Activated CD4-positive, alpha-beta T cell treated with anti-CD3 and anti-CD28 coated beads for 24 hours (primary cell): ENCODE measurements at regions not wholly inside any gene's neighbourhood (a gene's known extent, or its start where the extent isn't known, plus 50 kb on each side); places are given as distances from the start of the nearest gene placed in this dataset.

Experiments used
- DNase-seq, 2 donors: peaks; one replicate each; pipeline ENCODE4 v3.0.0-alpha.2; 2020; ENCODE audit warnings: low read depth in 2 of 2

GRCh38 chr6:120632975-120633374 is 701.3 kb downstream of the TBC1D32 start:
- no peak for DNase-seq

- DNase-seq = no peak
Observed at GRCh38 chr6:120627612-120628011, 706.7 kb downstream of the TBC1D32 start.

DNA sequence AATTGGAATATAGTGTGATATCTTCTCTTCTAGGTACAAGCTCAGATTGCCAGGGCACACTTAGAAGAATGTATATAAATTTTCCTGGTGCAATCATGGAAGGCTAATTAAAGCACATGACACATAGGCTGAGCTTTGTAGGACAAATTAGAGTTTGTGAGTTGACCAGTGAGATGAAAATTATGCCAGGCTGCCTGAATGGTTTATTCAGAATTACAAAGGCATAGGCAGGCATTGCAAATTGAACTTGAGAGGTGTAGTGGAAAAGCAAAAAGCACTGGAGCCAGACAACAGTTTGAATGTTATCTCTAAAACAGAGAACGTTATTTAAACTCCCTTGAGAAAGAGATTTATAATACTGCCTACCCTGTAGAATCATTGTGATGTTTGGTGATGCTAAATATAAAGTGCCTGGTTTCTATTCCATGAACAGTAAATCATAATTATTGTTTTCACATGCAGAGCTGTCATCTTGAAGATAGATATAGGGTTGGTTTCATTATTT is 712.1 kb downstream of the TBC1D32 start:
- no peak for DNase-seq

GRCh38 chr6:120620900-120621299 is 713.4 kb downstream of the TBC1D32 start:
- DNase-seq = no peak

- no peak for DNase-seq
Observed at GRCh38 chr6:120615238-120615637, 719.0 kb downstream of the TBC1D32 start.

GRCh38 chr6:120614723-120615122 is 719.6 kb downstream of the TBC1D32 start:
- DNase-seq = no peak

DNA sequence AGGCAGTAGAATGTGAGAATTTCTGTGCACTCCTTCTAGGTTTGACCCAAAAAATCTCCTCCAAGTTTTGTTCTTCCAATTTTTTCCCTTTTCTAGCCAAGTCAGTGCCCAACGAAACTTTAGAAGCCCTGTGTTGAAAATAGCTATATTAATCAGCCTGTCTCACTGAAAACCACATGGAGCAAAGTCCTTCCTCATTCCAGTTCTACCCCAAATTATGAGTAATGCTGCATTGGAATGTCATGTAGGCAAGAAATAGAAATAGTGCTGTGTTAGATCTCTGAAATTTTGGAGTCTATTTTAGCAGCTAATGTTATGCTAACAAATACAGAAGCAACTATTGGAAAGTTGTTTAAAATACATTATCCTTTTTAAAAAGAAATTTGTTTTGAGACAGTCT is 725.5 kb downstream of the TBC1D32 start:
- DNase-seq = no peak

DNA sequence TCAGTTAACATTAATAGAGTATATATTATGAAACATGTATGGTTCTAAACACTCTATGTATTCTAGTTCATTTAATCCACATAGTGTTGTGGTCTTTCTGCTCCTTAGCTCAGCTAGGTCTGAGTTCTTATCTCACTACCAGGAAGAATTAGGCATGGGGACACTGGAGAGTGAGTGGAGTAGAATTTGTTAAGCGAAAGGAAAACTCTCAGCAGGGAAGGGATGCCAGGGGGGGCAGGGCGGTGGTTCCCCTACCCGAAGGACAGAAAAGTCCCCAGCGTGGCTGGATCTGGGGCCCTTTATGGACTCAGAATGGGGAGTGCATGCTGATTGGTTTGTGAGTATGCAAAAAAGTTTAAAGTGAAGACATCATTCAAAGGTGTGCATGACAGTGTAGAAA is 727.5 kb downstream of the TBC1D32 start:
- no peak for DNase-seq

GRCh38 chr6:120604510-120604909 is 729.8 kb downstream of the TBC1D32 start:
- DNase-seq = no peak

DNA sequence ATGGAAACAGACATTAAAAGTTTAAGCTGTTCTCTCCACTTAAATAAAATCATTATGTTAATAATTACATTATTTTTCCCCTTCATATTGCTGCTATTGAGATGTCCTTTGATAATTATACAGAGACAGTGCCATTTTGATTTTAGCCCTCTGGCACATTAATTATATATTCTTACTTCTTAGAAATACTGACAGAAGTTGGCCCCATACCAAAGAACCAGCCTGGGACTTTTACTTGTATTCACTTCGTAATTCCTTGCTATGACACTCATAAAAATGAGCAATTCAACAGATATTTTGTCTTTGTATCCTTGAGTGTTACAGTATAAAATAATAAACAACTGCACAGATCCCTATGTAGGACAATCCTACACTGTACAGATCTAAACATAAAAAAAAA is 743.7 kb downstream of the TBC1D32 start:
- no peak for DNase-seq

- no peak for DNase-seq
Observed at GRCh38 chr6:120588424-120588823, 745.9 kb downstream of the TBC1D32 start.

DNA sequence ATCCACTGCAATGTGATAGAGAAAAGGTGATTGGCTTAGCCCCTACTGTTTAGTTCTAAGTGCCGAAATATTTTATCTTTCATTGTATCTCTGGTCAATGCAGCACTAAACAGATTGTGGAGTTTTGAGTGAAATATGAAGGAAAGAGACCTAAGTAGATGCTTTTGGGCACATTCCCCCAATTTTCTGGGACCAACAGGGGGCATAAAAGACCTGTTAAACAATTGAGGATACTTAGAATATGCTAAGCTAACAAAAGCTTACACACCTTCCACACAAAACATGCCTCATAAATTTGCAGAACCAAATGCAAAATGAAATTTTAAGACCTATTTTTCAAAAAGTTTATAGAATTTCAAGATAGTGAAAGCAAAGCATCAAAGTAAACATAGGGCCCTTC is 746.9 kb downstream of the TBC1D32 start:
- no peak for DNase-seq

- DNase-seq = no peak
Observed at GRCh38 chr6:120584111-120584760, 750.0 kb downstream of the TBC1D32 start.

GRCh38 chr6:120576061-120576460 is 758.2 kb downstream of the TBC1D32 start:
- DNase-seq = no peak

- DNase-seq = no peak
Observed at GRCh38 chr6:120569714-120570113, 764.6 kb downstream of the TBC1D32 start.

DNA sequence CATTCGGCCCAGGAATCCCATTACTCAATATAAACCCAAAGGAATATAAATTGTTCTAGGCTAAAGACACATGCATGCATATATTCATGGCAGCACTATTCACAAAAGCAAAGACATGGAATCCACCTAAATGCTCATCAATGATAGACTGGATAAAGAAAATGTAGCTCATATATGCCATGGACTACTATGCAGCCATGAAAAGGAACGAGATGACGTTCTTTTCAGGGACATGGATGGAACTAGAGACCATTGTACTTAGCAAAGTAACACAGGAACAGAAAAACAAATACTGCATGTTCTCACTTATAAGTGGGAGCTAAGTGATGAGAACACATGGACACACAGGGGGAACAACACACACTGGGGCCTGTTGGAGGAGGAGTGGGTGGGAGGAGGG is 769.5 kb downstream of the TBC1D32 start:
- no peak for DNase-seq

DNA sequence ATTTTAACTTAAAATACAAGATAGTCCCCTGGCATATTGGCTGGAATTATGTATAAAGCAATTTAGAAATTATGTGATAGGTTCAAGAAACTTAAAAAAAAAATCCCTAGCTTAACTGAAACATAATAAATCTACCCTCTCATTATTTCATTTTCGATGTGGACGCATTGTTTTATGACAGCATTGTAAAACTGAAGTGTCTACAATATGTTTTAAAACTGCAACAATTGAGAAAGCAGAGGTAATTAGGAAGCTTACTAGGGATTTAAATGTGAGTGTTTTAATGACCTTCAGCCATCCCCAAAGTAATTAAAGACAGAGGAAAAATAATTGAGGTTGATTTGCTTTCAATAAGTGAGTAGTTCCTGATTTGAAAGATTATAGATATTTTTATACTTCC is 776.0 kb downstream of the TBC1D32 start:
- DNase-seq = no peak

GRCh38 chr6:120557554-120557953 is 776.7 kb downstream of the TBC1D32 start:
- no peak for DNase-seq

DNA sequence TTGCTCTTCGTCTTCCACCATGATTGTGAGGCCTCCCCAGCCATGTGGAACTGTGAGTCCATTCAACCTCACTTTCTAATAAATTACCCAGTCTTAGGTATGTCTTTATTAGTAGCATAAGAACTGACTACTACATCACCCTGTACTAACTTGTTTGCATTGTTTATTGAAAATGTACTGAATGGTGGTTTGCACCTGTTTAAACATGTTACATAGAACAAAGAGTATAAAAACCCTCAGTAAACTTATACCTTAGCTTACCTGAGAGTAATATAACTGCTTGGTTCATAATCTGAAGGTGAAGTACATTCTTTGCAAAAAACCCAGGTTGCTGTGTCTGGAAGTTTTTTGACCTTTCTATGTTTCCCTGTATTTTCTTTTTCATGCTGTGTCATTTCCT is 777.8 kb downstream of the TBC1D32 start:
- DNase-seq = no peak

DNA sequence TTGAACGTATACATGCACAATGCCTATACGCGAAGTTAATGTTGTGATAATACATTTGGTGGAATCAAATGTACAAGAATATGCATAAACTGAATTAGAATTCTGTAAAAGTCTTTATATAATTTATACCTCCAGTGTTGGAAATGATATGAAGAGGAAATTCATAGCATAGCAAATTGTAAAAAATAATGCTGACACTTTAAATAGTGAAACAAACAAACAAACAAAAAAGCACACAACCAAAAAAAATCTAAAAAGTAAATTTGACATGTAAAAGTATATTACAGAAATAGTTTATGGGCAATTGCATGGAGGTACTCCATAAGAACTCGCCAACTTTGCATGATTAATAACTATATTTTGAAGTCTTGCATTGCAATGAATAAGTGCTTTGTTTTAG is 780.9 kb downstream of the TBC1D32 start:
- DNase-seq = no peak

GRCh38 chr6:120545353-120545752 is 788.9 kb downstream of the TBC1D32 start:
- no peak for DNase-seq

- no peak for DNase-seq
Observed at GRCh38 chr6:120534954-120535353, 799.3 kb downstream of the TBC1D32 start.

- no peak for DNase-seq
Observed at GRCh38 chr6:120526576-120526975, 807.7 kb downstream of the TBC1D32 start.

- no peak for DNase-seq
Observed at GRCh38 chr6:120514544-120514943, 819.7 kb downstream of the TBC1D32 start.
